MM.1S (cell line): ENCODE measurements at regions not wholly inside any gene's neighbourhood (a gene's known extent, or its start where the extent isn't known, plus 50 kb on each side); places are given as distances from the start of the nearest gene placed in this dataset.

Source experiments
- CTCF ChIP-seq: fragments of 300-600 bp; sonication (generic); IDR thresholded peaks from 2 replicates; pipeline ENCODE4 v1.5.1; 2016; ENCODE audit warnings: antibody characterized with exemption, low read length, mixed read lengths
- EZH2 ChIP-seq: fragments of 300-600 bp; sonication (generic); optimal IDR thresholded peaks from 2 replicates; pipeline ENCODE3; 2017; ENCODE audit warnings: low read depth, mild to moderate bottlenecking, antibody characterized with exemption, low read length, mixed read lengths
- EZH2phosphoT487 ChIP-seq: fragments of 300-600 bp; sonication (generic); IDR thresholded peaks from 2 replicates; pipeline ENCODE4 v1.6.1; 2018; ENCODE audit warnings: antibody characterized with exemption, low read length

GRCh38 chrX:138001226-138001625 is 435.3 kb downstream of the ZIC3 start:
- no peak for TF ChIP-seq CTCF
- TF ChIP-seq EZH2phosphoT487 = no peak
- TF ChIP-seq EZH2 = no peak
